ENCODE measurements at regions not wholly inside any gene's neighbourhood (a gene's known extent, or its start where the extent isn't known, plus 50 kb on each side); places are given as distances from the start of the nearest gene placed in this dataset.

DNA sequence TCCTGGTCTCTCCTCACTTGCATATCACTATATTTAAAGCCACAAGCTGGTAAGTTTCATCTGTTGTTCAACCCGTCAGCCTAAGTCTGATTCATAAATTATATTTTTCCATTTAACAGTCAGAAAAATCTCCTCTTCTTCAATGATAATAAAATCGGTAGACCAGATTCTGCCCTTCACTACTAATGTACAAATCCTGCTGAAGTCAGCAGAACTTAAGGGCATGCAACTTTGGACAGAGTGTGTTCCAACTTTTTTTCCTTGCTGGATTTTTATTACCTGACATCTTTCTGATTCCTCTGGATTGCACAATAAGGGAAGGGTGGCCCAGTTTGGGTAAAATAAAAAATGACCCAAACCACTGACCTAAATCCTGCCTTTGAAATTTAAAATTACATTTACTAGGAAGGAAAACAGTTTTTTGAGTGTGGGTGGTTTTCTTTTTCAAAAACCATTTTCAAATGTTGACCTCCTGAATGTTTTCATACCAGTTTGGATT is 125.4 kb upstream of the DIO2 start:
- DNase-seq, result no peak
- Mint-ChIP-seq H3K27me3 (no peaks in the 10 kb centered on the region), H3K27ac (no peak overlapping the region), H3K4me1 (no peaks in the 10 kb centered on the region), H3K36me3 (no peaks in the 10 kb centered on the region), H3K4me3 (no peak overlapping the region), H3K9me3 (peaks cover 6 to 23% (median 17%) of the 10 kb centered on the region in 3 donors)
- CTCF ChIA-PET, result no interaction called here
- no peak overlapping the region for H3K4me3 ChIP-seq (ENCODE audit: control insufficient read depth in 1 of 2, extremely low read depth in 1 of 2, low read length in 1 of 2)
- H3K4me1 ChIP-seq (ENCODE audit: control insufficient read depth in 1 of 2, extremely low read depth in 1 of 2, insufficient read depth in 2 of 2, low read length in 2 of 2), result no peaks in the 10 kb centered on the region
- WGBS (ENCODE audit: insufficient coverage), result no CpG with 5 or more reads among the region's 2 CpGs
- no peaks in the 10 kb centered on the region for H3K36me3 ChIP-seq (ENCODE audit: control insufficient read depth in 2 of 2, extremely low read depth in 1 of 2, insufficient read depth in 1 of 2, low read length in 1 of 2)
- POLR2A ChIA-PET, result no interaction called here
- no peaks in the 10 kb centered on the region for H3K9me3 ChIP-seq
- H3K27me3 ChIP-seq (replicated peaks in 1 of 2; ENCODE audit: control insufficient read depth in 2 of 2, extremely low read depth in 1 of 2, insufficient read depth in 2 of 2, low read length in 1 of 2), result no peaks in the 10 kb centered on the region
- no peak overlapping the region for H3K27ac ChIP-seq (ENCODE audit: low read length)
- ATAC-seq (replicated peaks in 1 of 4), result no peak

DNA sequence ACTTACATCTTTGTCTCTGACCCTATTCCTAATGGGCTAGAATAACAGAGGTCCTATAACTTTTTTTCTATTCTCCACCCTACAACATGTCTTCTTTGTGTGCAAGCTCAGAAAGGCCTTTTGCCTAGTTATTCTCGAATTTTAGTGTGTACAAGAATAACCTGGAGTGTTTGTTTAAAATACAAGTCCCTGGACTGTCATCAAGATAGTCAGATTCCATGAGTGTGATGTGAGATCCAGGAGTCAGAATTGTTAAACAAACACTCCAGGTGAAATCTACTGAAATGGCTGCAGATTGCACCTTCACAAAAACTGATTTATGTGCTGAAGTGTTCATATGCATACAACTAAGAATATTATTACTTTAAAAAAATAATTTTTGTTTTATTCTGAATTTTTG is 114.4 kb upstream of the DIO2 start:
- CTCF ChIA-PET, result no interaction called here

DNA sequence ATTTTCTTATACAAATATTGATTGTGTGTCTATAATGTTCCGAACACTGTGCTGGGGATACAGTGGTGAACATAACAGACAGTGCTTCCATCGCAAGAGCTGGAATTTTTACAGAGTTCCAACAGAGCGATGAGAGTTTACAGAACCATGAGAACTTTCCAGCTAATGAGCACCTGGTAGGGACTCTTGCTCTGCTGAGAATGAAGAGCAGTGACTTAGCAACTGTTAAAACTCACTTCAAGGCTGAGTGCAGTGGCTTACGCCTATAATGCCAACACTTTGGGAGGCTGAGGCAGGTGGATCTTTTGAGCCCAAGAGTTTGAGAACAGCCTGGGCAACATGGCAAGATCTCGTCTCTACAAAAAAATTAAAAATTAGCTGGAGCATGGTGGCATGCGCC is 113.8 kb upstream of the DIO2 start:
- Mint-ChIP-seq H3K4me3 (no peak overlapping the region), H3K9me3 (peaks cover 0 to 11% (median 2%) of the 10 kb centered on the region in 3 donors), H3K27ac (no peak overlapping the region), H3K4me1 (no peaks in the 10 kb centered on the region), H3K36me3 (no peaks in the 10 kb centered on the region), H3K27me3 (no peaks in the 10 kb centered on the region)
- no peak overlapping the region for H3K4me3 ChIP-seq (ENCODE audit: control insufficient read depth in 1 of 2, extremely low read depth in 1 of 2, low read length in 1 of 2)
- ChIA-PET POLR2A (no interaction called here), CTCF (no interaction called here)
- no peaks in the 10 kb centered on the region for H3K36me3 ChIP-seq (ENCODE audit: control insufficient read depth in 2 of 2, extremely low read depth in 1 of 2, insufficient read depth in 1 of 2, low read length in 1 of 2)
- ATAC-seq (replicated peaks in 1 of 4) (no peak), DNase-seq (no peak)
- no peaks in the 10 kb centered on the region for H3K9me3 ChIP-seq
- no peaks in the 10 kb centered on the region for H3K4me1 ChIP-seq (ENCODE audit: control insufficient read depth in 1 of 2, extremely low read depth in 1 of 2, insufficient read depth in 2 of 2, low read length in 2 of 2)
- WGBS (ENCODE audit: insufficient coverage), result 91% methylated on average over 6 of the region's 6 CpGs
- H3K27me3 ChIP-seq (replicated peaks in 1 of 2; ENCODE audit: control insufficient read depth in 2 of 2, extremely low read depth in 1 of 2, insufficient read depth in 2 of 2, low read length in 1 of 2), result no peaks in the 10 kb centered on the region
- no peak overlapping the region for H3K27ac ChIP-seq (ENCODE audit: low read length)

More for the DNA sequence above, 114.4 kb upstream of the DIO2 start:
- H3K4me3 Mint-ChIP-seq, result no peak overlapping the region
- Histone ChIP-seq H3K4me1 (ENCODE audit: control insufficient read depth in 1 of 2, extremely low read depth in 1 of 2, insufficient read depth in 2 of 2, low read length in 2 of 2) (no peaks in the 10 kb centered on the region), H3K27me3 (replicated peaks in 1 of 2; ENCODE audit: control insufficient read depth in 2 of 2, extremely low read depth in 1 of 2, insufficient read depth in 2 of 2, low read length in 1 of 2) (no peaks in the 10 kb centered on the region), H3K36me3 (ENCODE audit: control insufficient read depth in 2 of 2, extremely low read depth in 1 of 2, insufficient read depth in 1 of 2, low read length in 1 of 2) (no peaks in the 10 kb centered on the region), H3K4me3 (ENCODE audit: control insufficient read depth in 1 of 2, extremely low read depth in 1 of 2, low read length in 1 of 2) (no peak overlapping the region), H3K9me3 (no peaks in the 10 kb centered on the region), H3K27ac (ENCODE audit: low read length) (no peak overlapping the region)
- peaks cover 0 to 6% (median 2%) of the 10 kb centered on the region in 3 donors for H3K9me3 Mint-ChIP-seq
- POLR2A ChIA-PET, result no interaction called here
- DNase-seq, result no peak
- no peaks in the 10 kb centered on the region for H3K27me3 Mint-ChIP-seq
- H3K4me1 Mint-ChIP-seq, result no peaks in the 10 kb centered on the region
- H3K36me3 Mint-ChIP-seq, result no peaks in the 10 kb centered on the region
- no peak overlapping the region for H3K27ac Mint-ChIP-seq
- WGBS (ENCODE audit: insufficient coverage), result no CpG with 5 or more reads among the region's 1 CpG
- no peak for ATAC-seq (replicated peaks in 1 of 4)

DNA sequence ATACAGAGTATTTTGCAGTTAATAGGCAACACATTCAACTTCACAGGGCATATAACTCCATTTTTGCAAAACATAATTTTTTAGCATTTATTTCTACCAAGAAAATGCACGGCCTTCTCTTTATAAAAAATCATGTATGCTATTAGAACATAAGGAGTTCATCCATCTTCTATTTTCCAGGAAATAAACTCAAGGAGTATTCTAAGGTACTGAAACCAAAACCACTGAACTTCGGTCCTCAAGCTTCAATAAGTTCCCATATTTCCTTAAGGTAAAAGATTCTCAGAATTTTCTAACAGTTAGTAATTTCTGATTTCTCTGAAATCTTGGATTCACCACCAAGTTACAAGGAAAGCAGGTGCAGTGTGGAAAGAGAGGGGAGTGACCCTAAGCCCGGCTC is 113.3 kb upstream of the DIO2 start:
- no CpG with 5 or more reads among the region's 3 CpGs for WGBS (ENCODE audit: insufficient coverage)
- no peak for ATAC-seq (replicated peaks in 1 of 4)

DNA sequence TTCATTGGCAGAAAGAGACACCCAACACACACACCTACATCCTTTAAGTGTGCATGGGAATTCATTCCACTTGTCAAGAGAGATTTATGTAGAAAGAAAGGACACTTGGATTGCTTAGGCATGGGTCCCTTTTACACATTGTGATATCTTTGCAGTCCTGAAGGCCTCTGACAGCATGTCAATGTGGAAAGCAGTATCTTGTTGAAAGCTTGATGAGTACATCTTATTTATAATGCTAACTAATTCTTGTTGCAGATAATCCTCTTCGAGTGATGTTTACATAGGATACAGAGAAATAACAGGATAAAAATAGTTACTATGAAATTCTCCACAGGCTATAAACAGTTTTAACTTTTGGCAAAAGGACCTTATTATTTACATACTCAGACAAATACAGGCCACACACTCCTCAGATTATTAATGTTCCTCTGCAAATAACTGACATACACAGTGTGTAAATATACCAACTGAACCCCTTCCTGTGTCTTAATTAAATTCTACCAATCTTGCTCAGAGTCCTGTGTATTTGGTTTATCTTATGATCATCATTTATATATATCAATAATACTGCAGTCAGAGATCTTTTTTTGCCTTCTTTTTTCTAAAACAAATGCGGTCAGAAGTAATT is 111.8 kb upstream of the DIO2 start:
- no CpG with 5 or more reads among the region's 2 CpGs for WGBS (ENCODE audit: insufficient coverage)
- no peak overlapping the region for H3K4me3 ChIP-seq (ENCODE audit: control insufficient read depth in 1 of 2, extremely low read depth in 1 of 2, low read length in 1 of 2)
- Mint-ChIP-seq H3K4me1 (no peaks in the 10 kb centered on the region), H3K36me3 (no peaks in the 10 kb centered on the region), H3K4me3 (no peak overlapping the region), H3K9me3 (peaks cover 3 to 23% (median 4%) of the 10 kb centered on the region in 3 donors), H3K27me3 (no peaks in the 10 kb centered on the region), H3K27ac (no peak overlapping the region)
- no peak overlapping the region for H3K27ac ChIP-seq (ENCODE audit: low read length)
- no peaks in the 10 kb centered on the region for H3K27me3 ChIP-seq (replicated peaks in 1 of 2; ENCODE audit: control insufficient read depth in 2 of 2, extremely low read depth in 1 of 2, insufficient read depth in 2 of 2, low read length in 1 of 2)
- ATAC-seq (replicated peaks in 1 of 4) (no peak), DNase-seq (no peak)
- CTCF ChIA-PET, result no interaction called here
- H3K4me1 ChIP-seq (ENCODE audit: control insufficient read depth in 1 of 2, extremely low read depth in 1 of 2, insufficient read depth in 2 of 2, low read length in 2 of 2), result no peaks in the 10 kb centered on the region
- H3K9me3 ChIP-seq, result no peaks in the 10 kb centered on the region
- no peaks in the 10 kb centered on the region for H3K36me3 ChIP-seq (ENCODE audit: control insufficient read depth in 2 of 2, extremely low read depth in 1 of 2, insufficient read depth in 1 of 2, low read length in 1 of 2)
- POLR2A ChIA-PET, result no interaction called here

More for the DNA sequence above, 113.3 kb upstream of the DIO2 start:
- POLR2A ChIA-PET, result no interaction called here
- no peak overlapping the region for H3K27ac ChIP-seq (ENCODE audit: low read length)
- no peaks in the 10 kb centered on the region for H3K4me1 ChIP-seq (ENCODE audit: control insufficient read depth in 1 of 2, extremely low read depth in 1 of 2, insufficient read depth in 2 of 2, low read length in 2 of 2)
- DNase-seq, result no peak
- Mint-ChIP-seq H3K4me1 (no peaks in the 10 kb centered on the region), H3K9me3 (peaks cover 0 to 15% (median 2%) of the 10 kb centered on the region in 3 donors), H3K27ac (no peak overlapping the region), H3K27me3 (no peaks in the 10 kb centered on the region), H3K4me3 (no peak overlapping the region), H3K36me3 (no peaks in the 10 kb centered on the region)
- H3K36me3 ChIP-seq (ENCODE audit: control insufficient read depth in 2 of 2, extremely low read depth in 1 of 2, insufficient read depth in 1 of 2, low read length in 1 of 2), result no peaks in the 10 kb centered on the region
- CTCF ChIA-PET, result no interaction called here
- no peaks in the 10 kb centered on the region for H3K9me3 ChIP-seq
- no peaks in the 10 kb centered on the region for H3K27me3 ChIP-seq (replicated peaks in 1 of 2; ENCODE audit: control insufficient read depth in 2 of 2, extremely low read depth in 1 of 2, insufficient read depth in 2 of 2, low read length in 1 of 2)
- H3K4me3 ChIP-seq (ENCODE audit: control insufficient read depth in 1 of 2, extremely low read depth in 1 of 2, low read length in 1 of 2), result no peak overlapping the region

DNA sequence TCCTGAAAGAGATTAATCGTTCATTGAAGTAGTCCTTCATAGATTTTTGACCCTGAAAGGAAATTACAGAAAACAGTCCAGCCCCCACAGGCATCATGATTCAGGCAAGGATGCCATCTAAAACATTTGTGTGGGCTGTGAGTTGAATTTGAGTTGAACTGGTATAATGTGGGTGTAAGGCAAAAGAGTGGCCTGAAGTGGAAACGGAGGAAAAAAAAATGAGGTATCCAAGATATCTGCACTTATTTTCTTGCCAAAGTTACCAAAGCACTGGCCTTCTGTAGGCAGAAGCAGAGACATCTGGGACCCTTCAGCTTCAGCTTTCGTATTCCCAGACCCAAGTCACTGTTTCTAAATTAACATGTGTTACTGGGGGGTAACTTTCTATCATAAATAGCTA is 105.1 kb upstream of the DIO2 start:
- ChIA-PET CTCF (no interaction called here), POLR2A (no interaction called here)
- Mint-ChIP-seq H3K4me1 (no peaks in the 10 kb centered on the region), H3K9me3 (peaks cover 2 to 26% (median 8%) of the 10 kb centered on the region in 3 donors), H3K36me3 (no peaks in the 10 kb centered on the region), H3K27me3 (no peaks in the 10 kb centered on the region), H3K27ac (no peak overlapping the region), H3K4me3 (no peak overlapping the region)
- DNase-seq (no peak), ATAC-seq (replicated peaks in 1 of 4) (no peak)
- no peak overlapping the region for H3K4me3 ChIP-seq (ENCODE audit: control insufficient read depth in 1 of 2, extremely low read depth in 1 of 2, low read length in 1 of 2)
- WGBS (ENCODE audit: insufficient coverage), result 71% methylated on average over 1 of the region's 3 CpGs
- no peaks in the 10 kb centered on the region for H3K36me3 ChIP-seq (ENCODE audit: control insufficient read depth in 2 of 2, extremely low read depth in 1 of 2, insufficient read depth in 1 of 2, low read length in 1 of 2)
- H3K4me1 ChIP-seq (ENCODE audit: control insufficient read depth in 1 of 2, extremely low read depth in 1 of 2, insufficient read depth in 2 of 2, low read length in 2 of 2), result no peaks in the 10 kb centered on the region
- no peaks in the 10 kb centered on the region for H3K27me3 ChIP-seq (replicated peaks in 1 of 2; ENCODE audit: control insufficient read depth in 2 of 2, extremely low read depth in 1 of 2, insufficient read depth in 2 of 2, low read length in 1 of 2)
- no peaks in the 10 kb centered on the region for H3K9me3 ChIP-seq
- no peak overlapping the region for H3K27ac ChIP-seq (ENCODE audit: low read length)

DNA sequence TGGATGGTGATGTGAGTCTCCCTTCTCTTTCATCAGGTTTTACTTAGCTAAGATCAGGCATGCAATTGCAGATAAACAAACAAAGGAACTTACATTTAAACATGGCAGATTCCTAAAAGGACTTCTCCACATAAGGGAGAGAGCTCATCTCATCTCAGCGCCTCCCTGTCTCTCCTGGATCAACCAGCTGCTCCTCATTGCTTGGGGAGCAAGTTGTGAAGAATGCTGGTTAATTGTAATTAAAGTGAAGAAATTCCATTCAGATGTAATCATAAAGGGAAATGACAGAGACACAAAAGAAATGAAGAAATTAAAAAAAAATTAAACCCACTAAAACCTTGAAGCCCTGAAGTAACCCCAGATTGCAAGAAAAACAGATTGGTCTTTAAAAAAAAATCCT is 104.4 kb upstream of the DIO2 start:
- H3K4me1 Mint-ChIP-seq, result no peaks in the 10 kb centered on the region
- ChIA-PET CTCF (no interaction called here), POLR2A (interaction anchor here in 1 of 2 donors (0.7 kb wide), 1 partner anchor 21 kb away, joined by 3 read pairs; no protein-coding TSS in a partner anchor)
- Histone ChIP-seq H3K4me1 (ENCODE audit: control insufficient read depth in 1 of 2, extremely low read depth in 1 of 2, insufficient read depth in 2 of 2, low read length in 2 of 2) (no peaks in the 10 kb centered on the region), H3K27ac (ENCODE audit: low read length) (no peak overlapping the region), H3K27me3 (replicated peaks in 1 of 2; ENCODE audit: control insufficient read depth in 2 of 2, extremely low read depth in 1 of 2, insufficient read depth in 2 of 2, low read length in 1 of 2) (no peaks in the 10 kb centered on the region), H3K9me3 (no peaks in the 10 kb centered on the region), H3K4me3 (ENCODE audit: control insufficient read depth in 1 of 2, extremely low read depth in 1 of 2, low read length in 1 of 2) (no peak overlapping the region), H3K36me3 (ENCODE audit: control insufficient read depth in 2 of 2, extremely low read depth in 1 of 2, insufficient read depth in 1 of 2, low read length in 1 of 2) (no peaks in the 10 kb centered on the region)
- DNase-seq, result no peak
- no peaks in the 10 kb centered on the region for H3K27me3 Mint-ChIP-seq
- peaks cover 2 to 20% (median 8%) of the 10 kb centered on the region in 3 donors for H3K9me3 Mint-ChIP-seq
- no peak overlapping the region for H3K27ac Mint-ChIP-seq
- no peak overlapping the region for H3K4me3 Mint-ChIP-seq
- WGBS (ENCODE audit: insufficient coverage), result no CpG with 5 or more reads among the region's 1 CpG
- ATAC-seq (replicated peaks in 1 of 4), result no peak
- H3K36me3 Mint-ChIP-seq, result no peaks in the 10 kb centered on the region

All from T-cell (primary cell).